ENCODE measurements at regions not wholly inside any gene's neighbourhood (a gene's known extent, or its start where the extent isn't known, plus 50 kb on each side); places are given as distances from the start of the nearest gene placed in this dataset.

DNA sequence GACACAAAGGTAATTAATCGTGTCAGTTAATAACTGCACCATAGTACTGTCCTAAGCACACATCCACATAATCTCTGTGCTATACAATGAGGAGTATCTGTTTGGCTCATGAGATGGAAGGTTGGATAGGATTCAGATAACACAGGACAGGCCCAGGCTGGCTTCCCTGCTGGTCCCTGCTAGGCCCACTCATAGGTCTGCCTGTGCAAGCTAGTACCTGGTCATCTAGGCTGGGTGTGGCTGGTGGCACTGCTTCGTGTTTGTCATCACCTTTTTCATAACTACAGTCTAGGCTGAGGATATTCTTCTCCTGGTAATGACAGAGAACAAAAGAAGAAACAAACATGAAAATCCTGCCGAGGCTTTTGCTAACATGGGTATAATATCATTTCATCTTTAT, 392.8 kb downstream of the TRIB2 start:
- Histone ChIP-seq H4K20me1 (replicated peaks; ENCODE audit: control insufficient read depth, extremely low read depth, insufficient read depth, low read length) (no peaks in the 10 kb centered on the region), H3K27me3 (ENCODE audit: control insufficient read depth in 2 of 2, insufficient read depth in 2 of 2, low read length in 2 of 2) (no peaks in the 10 kb centered on the region), H3K4me2 (ENCODE audit: insufficient read depth, low read length) (no peak overlapping the region), H2AFZ (ENCODE audit: low read depth, low read length) (no peak overlapping the region), H3K36me3 (ENCODE audit: control insufficient read depth in 2 of 2, extremely low read depth in 1 of 2, insufficient read depth in 2 of 2, low read length in 2 of 2) (no peaks in the 10 kb centered on the region), H3K79me2 (ENCODE audit: control insufficient read depth, insufficient read depth, low read length) (no peaks in the 10 kb centered on the region), H3K9ac (replicated peaks; ENCODE audit: extremely low read depth, insufficient read depth, low read length) (no peak overlapping the region), H3K9me3 (replicated peaks; ENCODE audit: control insufficient read depth, insufficient read depth, low read length) (no peaks in the 10 kb centered on the region), H3K9me1 (replicated peaks; ENCODE audit: control insufficient read depth, extremely low read depth, insufficient read depth, low read length) (no peaks in the 10 kb centered on the region), H3K4me1 (ENCODE audit: control insufficient read depth, extremely low read depth, insufficient read depth, low read length) (no peaks in the 10 kb centered on the region), H3K27ac (ENCODE audit: insufficient read depth, low read depth, low read length) (no peak overlapping the region), H3K4me3 (replicated peaks in 1 of 3; ENCODE audit: insufficient read depth in 1 of 3, low read depth in 1 of 3, low read length in 3 of 3) (no peak overlapping the region)
- BruUV-seq (replicated peaks) = no TSS peak
- CTCF ChIA-PET = no interaction called here
- FAIRE-seq = no peak
- DNase-seq (ENCODE audit: low read depth, low spot score) = no peak
- intact Hi-C loops (cut with micrococcal nuclease) (no loop called here), dilution Hi-C loops (cut with MboI; ENCODE audit: extremely low pct_ligation_motif_present, low sequenced_read_pairs) (no loop called here)
- TF ChIP-seq, protein P1, sequence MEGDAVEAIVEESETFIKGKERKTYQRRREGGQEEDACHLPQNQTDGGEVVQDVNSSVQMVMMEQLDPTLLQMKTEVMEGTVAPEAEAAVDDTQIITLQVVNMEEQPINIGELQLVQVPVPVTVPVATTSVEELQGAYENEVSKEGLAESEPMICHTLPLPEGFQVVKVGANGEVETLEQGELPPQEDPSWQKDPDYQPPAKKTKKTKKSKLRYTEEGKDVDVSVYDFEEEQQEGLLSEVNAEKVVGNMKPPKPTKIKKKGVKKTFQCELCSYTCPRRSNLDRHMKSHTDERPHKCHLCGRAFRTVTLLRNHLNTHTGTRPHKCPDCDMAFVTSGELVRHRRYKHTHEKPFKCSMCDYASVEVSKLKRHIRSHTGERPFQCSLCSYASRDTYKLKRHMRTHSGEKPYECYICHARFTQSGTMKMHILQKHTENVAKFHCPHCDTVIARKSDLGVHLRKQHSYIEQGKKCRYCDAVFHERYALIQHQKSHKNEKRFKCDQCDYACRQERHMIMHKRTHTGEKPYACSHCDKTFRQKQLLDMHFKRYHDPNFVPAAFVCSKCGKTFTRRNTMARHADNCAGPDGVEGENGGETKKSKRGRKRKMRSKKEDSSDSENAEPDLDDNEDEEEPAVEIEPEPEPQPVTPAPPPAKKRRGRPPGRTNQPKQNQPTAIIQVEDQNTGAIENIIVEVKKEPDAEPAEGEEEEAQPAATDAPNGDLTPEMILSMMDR (IDR thresholded peaks at IDR 0.05; ENCODE audit: extremely low read depth in 1 of 2, insufficient read depth in 1 of 2, low read depth in 1 of 2, low read length in 2 of 2) = no peak
- TF ChIP-seq POLR2AphosphoS5 (IDR thresholded peaks at IDR 0.05; ENCODE audit: insufficient read depth, low read depth, low read length) = no peak
- TF ChIP-seq POLR2A (IDR thresholded peaks at IDR 0.05; ENCODE audit: low read depth, low read length) = no peak
- TF ChIP-seq FOS (IDR thresholded peaks at IDR 0.05; ENCODE audit: borderline replicate concordance, insufficient read depth, low read length) = no peak
- TF ChIP-seq GATA2 (IDR thresholded peaks at IDR 0.05; ENCODE audit: insufficient read depth, insufficient read length, low read depth, low read length) = no peak
- TF ChIP-seq JUN (IDR thresholded peaks at IDR 0.05; ENCODE audit: borderline replicate concordance, insufficient read depth, insufficient read length, low read depth) = no peak
- no peak for TF ChIP-seq MAX (IDR thresholded peaks at IDR 0.05; ENCODE audit: insufficient read depth, insufficient read length)
- TF ChIP-seq MYC (IDR thresholded peaks at IDR 0.05; ENCODE audit: low read depth, low read length) = no peak
- TF ChIP-seq EZH2 (IDR thresholded peaks at IDR 0.05; ENCODE audit: borderline replicate concordance, low read depth, low read length, severe bottlenecking) = no peak
- POLR2A ChIA-PET = no interaction called here

Measured in endothelial cell of umbilical vein (primary cell).